ENCODE measurements at regions not wholly inside any gene's neighbourhood (a gene's known extent, or its start where the extent isn't known, plus 50 kb on each side); places are given as distances from the start of the nearest gene placed in this dataset.

DNA sequence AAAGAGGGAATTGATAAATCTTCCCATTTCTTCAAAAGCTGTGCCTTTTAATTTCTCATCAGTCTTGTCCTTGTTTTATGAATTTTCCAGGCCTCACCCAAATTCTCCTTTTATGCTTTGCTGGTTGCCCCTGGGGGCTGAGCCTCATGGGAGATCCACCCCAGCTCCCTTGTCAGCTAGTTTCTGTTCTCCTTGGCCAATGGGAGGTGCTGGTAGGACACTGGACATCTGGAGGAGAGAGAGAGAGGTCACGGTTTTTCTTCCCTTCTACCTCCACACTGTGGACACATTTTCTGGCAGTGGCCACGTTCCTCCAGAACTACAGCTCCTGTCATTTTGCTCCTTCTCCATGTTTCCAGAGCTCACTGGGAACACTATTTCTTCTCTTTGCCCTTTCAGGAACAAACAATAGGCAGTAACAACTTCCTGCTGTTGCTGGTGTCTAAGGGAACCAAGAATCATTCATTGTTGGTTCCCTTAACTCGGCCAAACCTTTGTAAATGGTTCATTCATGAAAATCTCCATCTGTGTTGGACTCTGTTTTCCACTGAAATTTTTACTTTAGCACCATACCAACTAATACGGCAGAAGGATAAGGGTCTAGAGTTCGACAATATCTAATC, 334.5 kb downstream of the GPAT3 start:
- no peak for TF ChIP-seq CTCF (IDR thresholded peaks at IDR 0.05)
- Histone ChIP-seq H3K9me3 (ENCODE audit: control insufficient read depth, insufficient read depth, low read length) (no peaks in the 10 kb centered on the region), H3K27ac (ENCODE audit: low read length) (no peak overlapping the region), H3K4me1 (ENCODE audit: control insufficient read depth, insufficient read depth, low read length) (no peaks in the 10 kb centered on the region), H3K4me3 (ENCODE audit: low read length) (no peak overlapping the region), H3K27me3 (ENCODE audit: control insufficient read depth, insufficient read depth, low read length) (no peaks in the 10 kb centered on the region), H3K36me3 (ENCODE audit: control insufficient read depth, insufficient read depth, low read length) (no peaks in the 10 kb centered on the region)
- no peaks in the 10 kb centered on the region for H3K4me1 Mint-ChIP-seq
- 59% methylated on average over 4 of the region's 5 CpGs for WGBS (ENCODE audit: insufficient coverage)
- H3K9me3 Mint-ChIP-seq = no peaks in the 10 kb centered on the region
- no peak overlapping the region for H3K4me3 Mint-ChIP-seq
- intact Hi-C loops (cut with micrococcal nuclease) = no loop called here
- H3K36me3 Mint-ChIP-seq = no peaks in the 10 kb centered on the region
- DNase-seq = no peak
- no peak for ATAC-seq
- H3K27me3 Mint-ChIP-seq (ENCODE audit: low read depth in 2 of 2) = no peaks in the 10 kb centered on the region
- H3K27ac Mint-ChIP-seq = no peak overlapping the region

- H3K36me3 Mint-ChIP-seq = no peaks in the 10 kb centered on the region
- H3K27me3 Mint-ChIP-seq (ENCODE audit: low read depth in 2 of 2) = no peaks in the 10 kb centered on the region
- no peak for TF ChIP-seq CTCF (IDR thresholded peaks at IDR 0.05)
- H3K9me3 Mint-ChIP-seq = no peaks in the 10 kb centered on the region
- Histone ChIP-seq H3K27ac (ENCODE audit: low read length) (no peak overlapping the region), H3K9me3 (ENCODE audit: control insufficient read depth, insufficient read depth, low read length) (no peaks in the 10 kb centered on the region), H3K4me3 (ENCODE audit: low read length) (no peak overlapping the region), H3K4me1 (ENCODE audit: control insufficient read depth, insufficient read depth, low read length) (no peaks in the 10 kb centered on the region), H3K27me3 (ENCODE audit: control insufficient read depth, insufficient read depth, low read length) (no peaks in the 10 kb centered on the region), H3K36me3 (ENCODE audit: control insufficient read depth, insufficient read depth, low read length) (no peaks in the 10 kb centered on the region)
- no peak for ATAC-seq
- no peak overlapping the region for H3K27ac Mint-ChIP-seq
- no peaks in the 10 kb centered on the region for H3K4me1 Mint-ChIP-seq
- no peak for DNase-seq
- 63% methylated on average over 4 of the region's 4 CpGs for WGBS (ENCODE audit: insufficient coverage)
- intact Hi-C loops (cut with micrococcal nuclease) = no loop called here
- H3K4me3 Mint-ChIP-seq = no peak overlapping the region
Observed at GRCh38 chr4:83866834-83867621, 331.1 kb downstream of the GPAT3 start.

GRCh38 chr4:83865417-83866150, 329.7 kb downstream of the GPAT3 start:
- H3K9me3 Mint-ChIP-seq = no peaks in the 10 kb centered on the region
- no peak for ATAC-seq
- Histone ChIP-seq H3K9me3 (ENCODE audit: control insufficient read depth, insufficient read depth, low read length) (no peaks in the 10 kb centered on the region), H3K4me3 (ENCODE audit: low read length) (no peak overlapping the region), H3K36me3 (ENCODE audit: control insufficient read depth, insufficient read depth, low read length) (no peaks in the 10 kb centered on the region), H3K4me1 (ENCODE audit: control insufficient read depth, insufficient read depth, low read length) (no peaks in the 10 kb centered on the region), H3K27ac (ENCODE audit: low read length) (no peak overlapping the region), H3K27me3 (ENCODE audit: control insufficient read depth, insufficient read depth, low read length) (no peaks in the 10 kb centered on the region)
- H3K36me3 Mint-ChIP-seq = no peaks in the 10 kb centered on the region
- intact Hi-C loops (cut with micrococcal nuclease) = no loop called here
- no peak for DNase-seq
- no peak overlapping the region for H3K4me3 Mint-ChIP-seq
- no peaks in the 10 kb centered on the region for H3K27me3 Mint-ChIP-seq (ENCODE audit: low read depth in 2 of 2)
- no peak for TF ChIP-seq CTCF (IDR thresholded peaks at IDR 0.05)
- no peak overlapping the region for H3K27ac Mint-ChIP-seq
- 69% methylated on average over 6 of the region's 6 CpGs for WGBS (ENCODE audit: insufficient coverage)
- no peaks in the 10 kb centered on the region for H3K4me1 Mint-ChIP-seq
